ENCODE measurements at regions not wholly inside any gene's neighbourhood (a gene's known extent, or its start where the extent isn't known, plus 50 kb on each side); places are given as distances from the start of the nearest gene placed in this dataset.

DNA sequence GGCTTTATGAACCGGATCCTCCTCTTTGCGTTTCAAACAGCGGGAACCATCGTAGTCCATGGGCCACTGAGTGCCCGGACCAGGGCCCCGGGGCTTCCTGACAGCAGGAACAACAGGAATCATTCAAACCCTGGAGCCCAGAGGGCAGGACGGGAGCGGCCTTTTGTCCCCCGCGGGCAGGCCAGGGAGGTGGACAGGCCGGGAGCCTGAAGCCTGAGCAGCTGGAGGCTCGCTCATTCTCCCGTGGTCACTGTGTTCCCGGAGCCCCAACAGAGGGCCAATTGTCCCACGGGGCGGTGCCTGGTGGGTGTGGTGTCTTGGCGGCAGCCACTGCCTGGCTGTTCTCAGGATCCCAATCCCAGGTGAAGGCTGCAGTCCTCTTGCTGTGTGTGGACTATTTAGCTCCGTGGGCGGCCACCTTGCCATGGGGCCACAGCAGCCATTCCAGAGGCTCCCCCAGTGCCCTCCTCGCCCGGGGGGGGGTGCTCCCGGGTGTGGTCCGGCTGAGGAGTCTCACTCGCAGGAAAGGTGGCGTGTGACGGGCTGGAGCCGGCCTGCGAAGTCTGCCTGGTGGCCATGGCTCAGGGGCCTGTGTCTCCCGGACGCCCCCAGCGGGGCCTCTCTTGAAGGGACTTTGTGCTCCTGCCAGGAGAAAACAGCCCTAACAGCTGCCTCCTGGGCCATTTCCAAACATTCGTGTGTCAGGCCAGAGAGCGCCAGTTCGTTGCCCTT is 77.2 kb upstream of the BHLHE23 start:
- Histone ChIP-seq H3K4me3 (no peak overlapping the region), H3K27ac (no peak overlapping the region), H3K27me3 (peaks cover 0 to 40% (median 16%) of the 10 kb centered on the region in 9 donors), H3K4me1 (no peaks in the 10 kb centered on the region), H3K36me3 (no peaks in the 10 kb centered on the region), H3K9me3 (peaks cover 0 to 12% (median 6%) of the 10 kb centered on the region in 12 donors)
- intact Hi-C loops (cut with DNase I) = no loop called here
- WGBS, 4 donors = 64 to 79% (median 76%) methylated on average over 11 to 34 of the region's 34 CpGs
- DNase-seq = peak in 2 of 5 donors; percentile 18 to 32
- TF ChIP-seq, protein P1, sequence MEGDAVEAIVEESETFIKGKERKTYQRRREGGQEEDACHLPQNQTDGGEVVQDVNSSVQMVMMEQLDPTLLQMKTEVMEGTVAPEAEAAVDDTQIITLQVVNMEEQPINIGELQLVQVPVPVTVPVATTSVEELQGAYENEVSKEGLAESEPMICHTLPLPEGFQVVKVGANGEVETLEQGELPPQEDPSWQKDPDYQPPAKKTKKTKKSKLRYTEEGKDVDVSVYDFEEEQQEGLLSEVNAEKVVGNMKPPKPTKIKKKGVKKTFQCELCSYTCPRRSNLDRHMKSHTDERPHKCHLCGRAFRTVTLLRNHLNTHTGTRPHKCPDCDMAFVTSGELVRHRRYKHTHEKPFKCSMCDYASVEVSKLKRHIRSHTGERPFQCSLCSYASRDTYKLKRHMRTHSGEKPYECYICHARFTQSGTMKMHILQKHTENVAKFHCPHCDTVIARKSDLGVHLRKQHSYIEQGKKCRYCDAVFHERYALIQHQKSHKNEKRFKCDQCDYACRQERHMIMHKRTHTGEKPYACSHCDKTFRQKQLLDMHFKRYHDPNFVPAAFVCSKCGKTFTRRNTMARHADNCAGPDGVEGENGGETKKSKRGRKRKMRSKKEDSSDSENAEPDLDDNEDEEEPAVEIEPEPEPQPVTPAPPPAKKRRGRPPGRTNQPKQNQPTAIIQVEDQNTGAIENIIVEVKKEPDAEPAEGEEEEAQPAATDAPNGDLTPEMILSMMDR (IDR thresholded peaks at IDR 0.05) = no peak
- no peak for TF ChIP-seq POLR2A (IDR thresholded peaks at IDR 0.05)
- no peak for ATAC-seq

DNA sequence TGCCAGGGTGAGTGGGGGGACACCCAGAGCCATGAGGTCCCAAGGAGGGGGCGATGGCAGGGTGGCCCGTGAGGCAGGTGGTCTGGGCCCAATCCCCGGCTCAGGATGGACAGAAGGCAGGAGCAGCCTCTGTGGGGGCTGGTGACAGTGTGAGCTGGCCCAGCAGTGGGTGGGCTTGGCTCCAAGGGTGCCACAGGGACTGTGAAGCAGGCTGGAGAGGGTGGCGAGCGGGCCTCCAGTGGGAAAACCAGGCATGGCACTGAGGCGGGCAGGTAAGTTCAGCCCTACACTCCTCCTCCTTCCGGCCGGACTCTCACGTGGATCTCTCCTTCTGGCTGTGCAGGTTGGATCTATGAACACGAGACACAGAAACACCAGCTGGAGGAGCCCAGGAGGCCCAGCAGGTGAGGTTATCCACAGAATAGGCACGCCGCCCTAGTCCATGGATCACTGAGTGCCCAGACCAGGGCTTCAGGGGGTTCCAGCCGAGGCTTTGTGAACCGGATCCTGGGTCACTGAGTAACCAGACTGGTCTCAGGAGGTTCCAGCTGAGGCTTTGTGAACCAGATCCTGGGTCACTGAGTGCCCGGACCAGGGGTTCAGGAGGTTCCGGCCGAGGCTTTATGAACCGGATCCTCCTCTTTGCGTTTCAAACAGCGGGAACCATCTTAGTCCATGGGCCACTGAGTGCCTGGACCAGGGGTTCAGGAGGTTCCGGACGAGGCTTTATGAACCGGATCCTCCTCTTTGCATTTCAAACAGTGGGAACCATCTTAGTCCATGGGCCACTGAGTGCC is 76.4 kb upstream of the BHLHE23 start:
- WGBS, 4 donors = 81 to 86% (median 84%) methylated on average over 19 to 23 of the region's 23 CpGs
- ATAC-seq = no peak
- Histone ChIP-seq H3K9me3 (peaks cover 0 to 21% (median 12%) of the 10 kb centered on the region in 12 donors), H3K27me3 (peaks cover 0 to 31% (median 15%) of the 10 kb centered on the region in 9 donors), H3K36me3 (no peaks in the 10 kb centered on the region), H3K27ac (no peak overlapping the region), H3K4me1 (no peaks in the 10 kb centered on the region), H3K4me3 (no peak overlapping the region)
- TF ChIP-seq POLR2A (IDR thresholded peaks at IDR 0.05) = no peak
- TF ChIP-seq, protein P1 (IDR thresholded peaks at IDR 0.05) = no peak
- DNase-seq = peak in 2 of 5 donors; percentile 12 to 44
- intact Hi-C loops (cut with DNase I) = no loop called here

DNA sequence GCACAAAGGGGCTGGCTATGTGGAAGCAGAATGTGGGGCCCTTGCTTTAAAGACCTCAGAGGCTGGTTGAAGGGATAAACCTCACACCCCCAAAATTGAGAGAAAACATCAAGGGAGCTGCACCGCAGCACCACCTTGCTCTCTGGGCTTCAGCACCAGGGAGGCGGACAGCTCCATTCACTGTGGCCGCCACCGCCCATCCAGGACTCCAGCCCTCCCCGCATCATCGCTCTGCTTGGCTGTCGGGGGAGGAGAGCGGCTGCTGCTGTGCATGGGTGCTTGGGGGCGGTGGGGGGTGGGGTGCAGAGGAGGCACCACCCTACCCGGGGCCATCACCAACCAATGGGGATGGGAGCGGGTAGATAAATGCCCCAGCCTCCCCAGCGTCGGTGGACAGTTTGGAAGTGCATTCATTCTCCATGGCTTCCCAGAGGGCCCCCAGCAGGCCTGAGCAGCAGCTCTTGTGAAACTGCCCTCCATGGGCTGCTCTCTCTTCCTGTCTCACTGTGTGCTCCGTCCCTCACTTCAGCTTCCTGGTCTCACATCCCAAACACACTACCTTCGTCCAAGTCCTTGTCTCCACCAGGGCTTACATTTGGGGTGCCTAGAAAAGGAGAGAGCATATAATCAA is 75.7 kb upstream of the BHLHE23 start:
- ATAC-seq (peak in 3 of 4 donors; percentile 22 to 63 (median 62)), DNase-seq (peak in 4 of 5 donors; percentile 37 to 71 (median 44))
- TF ChIP-seq POLR2A (IDR thresholded peaks at IDR 0.05) = no peak
- TF ChIP-seq, protein P1 (IDR thresholded peaks at IDR 0.05) = no peak
- no peak overlapping the region for H3K4me3 ChIP-seq
- no peaks in the 10 kb centered on the region for H3K4me1 ChIP-seq
- intact Hi-C loops (cut with DNase I) = no loop called here
- no peaks in the 10 kb centered on the region for H3K36me3 ChIP-seq
- H3K27me3 ChIP-seq = peaks cover 0 to 31% (median 11%) of the 10 kb centered on the region in 9 donors
- WGBS, 4 donors = 11 to 28% (median 17%) methylated on average over 6 to 15 of the region's 15 CpGs
- no peak overlapping the region for H3K27ac ChIP-seq
- peaks cover 0 to 28% (median 18%) of the 10 kb centered on the region in 12 donors for H3K9me3 ChIP-seq

DNA sequence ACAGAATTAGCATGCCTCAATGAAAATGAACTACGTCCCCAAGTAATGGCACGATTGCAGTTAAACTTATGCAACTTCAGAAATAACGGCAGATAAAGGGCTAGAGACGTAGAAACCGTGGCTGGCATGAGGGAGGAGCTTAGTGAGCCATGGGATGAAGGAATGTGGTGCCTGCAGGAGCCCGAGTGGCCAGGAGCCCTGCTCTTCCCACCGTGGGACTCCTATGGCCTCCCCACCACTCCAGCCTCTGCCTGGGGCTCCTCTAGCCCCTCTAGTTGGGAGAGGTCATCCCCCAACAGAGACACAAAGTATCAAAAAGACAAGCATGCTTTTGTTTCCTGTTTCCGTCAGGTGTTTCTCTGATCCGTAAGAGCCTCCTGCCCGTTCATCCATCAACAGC is 75.1 kb upstream of the BHLHE23 start:
- ATAC-seq (no peak), DNase-seq (no peak)
- H3K27ac ChIP-seq = no peak overlapping the region
- H3K9me3 ChIP-seq = peaks cover 0 to 33% (median 20%) of the 10 kb centered on the region in 12 donors
- H3K4me3 ChIP-seq = no peak overlapping the region
- intact Hi-C loops (cut with DNase I) = no loop called here
- no peak for TF ChIP-seq POLR2A (IDR thresholded peaks at IDR 0.05)
- TF ChIP-seq, protein P1 (IDR thresholded peaks at IDR 0.05) = no peak
- no peaks in the 10 kb centered on the region for H3K36me3 ChIP-seq
- H3K27me3 ChIP-seq = peaks cover 0 to 31% (median 11%) of the 10 kb centered on the region in 9 donors
- H3K4me1 ChIP-seq = no peaks in the 10 kb centered on the region
- 40 to 43% (median 41%) methylated on average over 10 of the region's 10 CpGs for WGBS, 4 donors
